Activated T-cell treated with anti-CD3 and anti-CD28 coated beads for 48 hours (primary cell): ENCODE measurements at regions not wholly inside any gene's neighbourhood (a gene's known extent, or its start where the extent isn't known, plus 50 kb on each side); places are given as distances from the start of the nearest gene placed in this dataset.
"Not testable (repeated sequence)": the region's sequence is repeated elsewhere in the genome, so short reads cannot be mapped to it uniquely, and the experiment has no call there.

ENCODE experiments used
- DNase-seq: peaks from one replicate; pipeline ENCODE4 v3.0.0-alpha.2; 2020; ENCODE audit warnings: low read depth

- no peak for DNase-seq
Observed at GRCh38 chr14:48575772-48576171, 900.4 kb upstream of the MDGA2 start.

DNA sequence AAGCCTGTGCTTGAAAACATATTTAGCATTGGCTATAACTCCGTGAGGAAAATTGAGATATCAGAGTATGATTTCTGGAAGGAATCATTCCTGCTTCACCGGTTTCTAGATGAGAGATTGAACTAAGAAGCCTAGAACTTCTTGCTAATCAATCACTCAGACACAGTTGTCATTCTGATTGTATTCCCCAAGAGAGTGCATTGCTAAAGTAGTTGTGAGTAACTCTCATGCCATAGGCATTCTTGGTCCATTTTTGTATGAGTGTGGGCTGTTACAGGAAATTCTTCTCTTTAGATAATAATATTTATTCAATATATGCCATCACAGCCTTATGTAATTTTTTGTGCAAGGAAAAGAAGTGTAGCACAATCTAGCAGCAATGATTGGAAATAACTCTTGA, 893.3 kb upstream of the MDGA2 start:
- no peak for DNase-seq

DNA sequence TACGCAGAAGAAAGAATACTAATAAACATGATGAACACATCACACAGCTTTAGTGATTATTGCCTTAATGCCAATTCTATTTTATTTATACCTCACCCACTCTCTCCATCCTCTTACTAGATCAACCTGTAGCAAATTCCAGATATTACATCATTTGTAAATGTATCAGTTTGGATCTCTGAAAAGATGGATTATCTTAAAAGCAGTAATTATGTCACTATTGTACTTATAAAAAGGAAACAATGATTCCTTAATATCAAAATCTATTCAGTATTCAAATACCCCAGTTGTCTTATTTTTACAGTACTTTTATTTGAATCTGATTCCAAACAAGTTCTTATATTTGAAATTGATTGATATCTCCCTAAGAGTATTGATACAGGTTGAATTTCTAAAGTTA, 892.8 kb upstream of the MDGA2 start:
- DNase-seq, result no peak

- no peak for DNase-seq
Observed at GRCh38 chr14:48563489-48563888, 888.1 kb upstream of the MDGA2 start.

DNA sequence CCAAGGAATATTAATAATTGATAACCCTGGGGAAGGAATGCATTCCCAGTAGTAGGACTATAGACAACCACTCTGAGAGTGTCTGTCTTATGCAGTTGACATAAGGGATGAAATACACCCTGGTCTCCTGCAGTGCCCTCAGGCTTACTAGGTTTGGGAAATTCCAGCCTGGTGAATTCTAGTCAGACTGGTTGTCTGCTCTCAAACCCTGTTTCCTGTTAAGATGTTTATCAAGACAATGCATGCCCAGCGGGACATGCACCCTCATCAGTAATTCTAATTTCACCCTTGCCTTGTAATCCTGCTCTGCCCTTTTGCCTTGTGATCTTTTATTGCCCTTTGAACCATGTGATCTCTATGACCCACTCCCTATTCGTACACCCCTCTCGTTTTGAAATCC, 886.0 kb upstream of the MDGA2 start:
- DNase-seq, result not testable (repeated sequence)

DNA sequence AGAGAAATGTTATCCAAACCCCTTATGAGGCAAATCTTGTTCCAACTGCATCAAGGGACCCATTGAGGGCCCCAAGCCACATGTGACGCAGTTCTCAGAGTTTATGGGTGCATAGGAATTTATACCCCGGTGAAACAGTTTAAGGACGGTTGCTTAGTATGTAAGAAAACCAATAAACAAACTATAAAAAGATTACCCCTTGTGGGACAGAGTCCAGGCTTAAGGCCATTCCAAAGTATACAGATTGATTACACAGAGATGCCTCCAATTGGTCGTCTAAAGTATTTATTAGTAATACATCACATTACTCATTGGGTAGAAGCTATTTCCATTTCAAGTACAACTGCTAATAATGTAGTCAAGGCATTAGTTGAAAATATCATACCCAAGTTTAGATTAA, 885.0 kb upstream of the MDGA2 start:
- DNase-seq, result no peak

DNA sequence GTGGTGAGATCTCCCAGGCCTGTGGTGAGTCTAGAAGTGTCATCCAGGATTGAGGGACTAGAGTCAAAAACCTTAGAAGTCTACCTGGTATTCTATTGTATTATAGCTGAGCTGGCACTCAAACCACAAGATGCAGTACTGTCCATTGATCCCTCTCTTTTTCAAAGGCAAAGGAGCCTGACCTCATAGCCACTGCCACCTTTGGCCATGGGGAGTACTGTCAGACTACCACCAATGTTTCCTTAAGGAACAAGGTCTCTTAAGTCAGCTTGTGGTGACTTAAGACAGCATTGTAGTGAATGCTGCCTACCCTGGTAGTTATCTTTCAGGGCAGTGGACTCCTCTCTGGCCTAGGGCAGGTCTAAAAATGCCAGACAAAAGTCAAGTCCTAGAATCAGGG, 878.0 kb upstream of the MDGA2 start:
- DNase-seq, result no peak

DNA sequence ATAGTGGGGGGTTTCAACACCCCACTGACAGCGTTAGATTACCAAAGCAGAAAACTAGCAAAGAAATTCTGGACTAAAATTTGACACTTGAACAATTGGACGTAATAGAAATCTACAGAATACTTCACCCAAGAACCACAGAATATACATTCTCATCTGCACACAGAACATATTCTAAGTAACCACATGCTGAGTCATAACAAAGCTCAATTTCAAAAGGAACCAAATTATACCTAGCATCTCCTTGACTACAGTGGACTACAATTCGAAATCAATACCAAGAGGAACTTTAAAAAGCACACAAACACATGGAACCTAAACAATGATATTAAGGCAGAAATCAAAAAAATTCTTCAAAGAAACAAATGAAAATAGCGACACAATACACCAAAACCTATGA, 871.6 kb upstream of the MDGA2 start:
- DNase-seq, result no peak

DNA sequence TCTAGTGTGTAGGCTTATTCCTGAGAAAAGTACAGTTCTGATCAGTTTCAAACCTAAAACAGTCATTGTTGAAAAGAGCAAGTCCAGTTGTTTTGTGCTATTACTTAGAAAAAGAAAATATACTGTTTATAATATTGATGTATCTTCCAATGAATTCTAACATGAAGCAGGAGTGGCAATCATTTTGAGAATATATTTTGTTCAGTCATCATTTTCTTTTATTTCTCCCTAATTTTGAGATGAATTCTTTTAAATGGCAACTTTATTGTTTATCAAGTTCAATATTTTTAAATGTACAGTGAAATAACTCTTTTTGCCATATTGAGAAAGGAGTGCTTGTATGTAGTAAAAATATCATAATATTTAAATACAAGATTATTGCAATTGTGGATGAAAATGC, 862.2 kb upstream of the MDGA2 start:
- no peak for DNase-seq

DNA sequence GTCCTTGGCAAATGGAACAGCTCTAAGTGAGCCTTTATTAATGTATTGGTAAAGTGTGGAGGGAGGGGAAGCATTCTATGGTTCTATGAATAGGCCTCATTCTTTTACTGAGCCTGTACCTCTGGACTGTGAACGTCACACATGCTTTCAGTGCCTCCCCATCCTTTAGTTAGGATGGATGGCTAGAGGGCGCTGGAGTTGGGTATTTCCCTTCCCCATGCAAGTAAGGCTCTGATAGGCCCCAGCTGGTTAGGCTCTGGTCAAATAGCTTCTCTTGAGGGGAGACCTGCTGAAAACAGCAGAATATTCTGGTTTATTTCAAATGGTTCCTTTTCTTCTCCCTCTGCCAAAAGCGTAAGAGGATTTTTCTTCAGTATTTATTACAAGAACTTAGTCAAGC, 860.9 kb upstream of the MDGA2 start:
- no peak for DNase-seq

- DNase-seq, result no peak
Observed at GRCh38 chr14:48527832-48528231, 852.4 kb upstream of the MDGA2 start.

GRCh38 chr14:48526307-48526706, 850.9 kb upstream of the MDGA2 start:
- no peak for DNase-seq

- DNase-seq, result no peak
Observed at GRCh38 chr14:48504921-48505320, 829.5 kb upstream of the MDGA2 start.

DNA sequence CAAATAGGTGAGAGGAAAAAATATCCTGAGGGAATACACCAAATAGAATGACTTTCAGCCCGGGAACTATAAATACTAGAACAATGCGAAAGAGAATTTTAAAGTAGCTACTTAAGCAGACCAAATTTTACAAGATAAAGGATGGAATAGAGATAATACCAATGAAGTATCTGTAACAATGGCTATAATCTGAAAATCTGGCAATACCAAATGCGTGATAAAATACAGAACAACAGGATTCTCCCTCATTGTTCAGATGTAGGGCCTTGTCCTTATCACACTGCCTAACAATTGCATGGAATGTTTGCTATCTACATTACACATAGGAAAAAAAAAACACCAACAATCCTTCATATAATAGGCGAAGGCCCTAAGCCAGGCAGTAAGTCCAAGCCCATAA, 815.4 kb upstream of the MDGA2 start:
- no peak for DNase-seq

DNA sequence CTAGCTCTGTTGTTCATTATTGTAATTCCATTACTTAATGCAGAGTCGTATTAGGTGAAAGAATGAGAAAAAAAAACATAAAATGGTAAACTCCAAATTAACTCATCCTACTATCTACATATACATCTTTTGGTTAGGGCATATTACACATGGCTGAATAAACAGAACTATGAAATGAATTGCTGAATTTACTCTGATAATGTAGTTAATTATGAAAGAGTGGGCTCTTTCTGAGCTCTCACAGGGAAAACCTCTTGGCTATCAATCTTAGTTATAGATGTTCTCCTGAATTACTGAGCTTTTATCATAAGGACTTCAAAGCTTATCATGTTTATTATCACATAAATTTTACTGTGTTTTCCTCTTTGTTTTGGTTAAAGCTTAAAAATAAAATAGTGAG, 798.5 kb upstream of the MDGA2 start:
- no peak for DNase-seq

DNA sequence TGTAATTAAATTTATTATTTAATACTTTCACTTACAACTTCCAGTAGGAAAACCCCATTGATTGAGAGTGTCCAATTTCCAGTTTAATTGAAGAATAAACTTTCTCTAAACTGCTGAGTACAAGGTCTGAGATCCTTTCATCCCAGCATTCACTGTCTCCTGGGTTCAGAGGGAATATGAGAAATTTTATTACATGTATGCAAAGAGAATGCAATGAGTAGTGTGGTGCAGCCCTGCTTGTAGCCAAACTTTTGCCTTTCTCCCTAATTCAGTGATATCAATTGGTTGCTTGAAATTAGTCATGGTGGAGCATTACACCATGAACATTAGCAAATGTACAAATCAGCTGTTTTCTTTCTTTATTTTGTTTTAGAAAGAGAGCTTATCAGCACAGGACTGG, 780.6 kb upstream of the MDGA2 start:
- no peak for DNase-seq

DNA sequence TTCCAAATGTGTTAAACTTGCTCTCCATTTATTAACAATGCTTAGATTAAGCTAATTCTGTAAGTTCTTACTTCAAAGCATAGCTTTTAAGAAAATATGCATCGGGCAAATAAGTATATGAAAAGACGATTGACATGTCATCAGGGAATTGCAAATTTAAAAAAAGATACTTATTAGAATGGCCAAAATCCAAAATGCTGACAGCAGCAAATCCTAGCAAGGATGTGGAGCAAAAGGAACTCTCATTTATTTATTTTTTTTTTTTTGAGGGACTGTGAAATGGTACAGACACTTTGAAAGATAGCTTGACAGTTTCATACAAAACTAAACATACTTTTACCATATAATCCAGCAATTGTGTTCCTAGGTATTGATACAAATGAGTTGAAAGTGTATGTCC, 779.5 kb upstream of the MDGA2 start:
- no peak for DNase-seq

- no peak for DNase-seq
Observed at GRCh38 chr14:48452437-48452995, 777.1 kb upstream of the MDGA2 start.

GRCh38 chr14:48435221-48435620, 759.8 kb upstream of the MDGA2 start:
- no peak for DNase-seq

DNA sequence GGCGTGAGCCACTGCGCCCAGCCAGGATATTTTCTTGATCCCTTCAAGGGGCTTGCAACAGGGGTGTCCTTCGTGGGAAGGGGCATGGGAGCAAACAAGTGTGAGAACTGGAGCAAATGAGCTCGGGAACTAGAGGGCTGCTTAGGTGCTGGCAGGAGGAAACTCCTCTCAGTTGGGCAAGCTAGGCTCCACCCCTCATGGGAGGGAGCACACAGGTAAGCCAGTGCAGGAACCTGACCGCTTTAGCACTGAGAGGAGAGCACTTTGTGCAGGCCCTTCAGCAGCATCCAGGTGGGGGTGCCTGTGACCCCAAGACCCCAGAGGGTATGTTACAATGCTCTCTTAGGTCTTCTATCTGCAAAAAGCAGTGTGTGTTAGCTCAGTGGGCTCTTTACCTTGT, 755.4 kb upstream of the MDGA2 start:
- no peak for DNase-seq

DNA sequence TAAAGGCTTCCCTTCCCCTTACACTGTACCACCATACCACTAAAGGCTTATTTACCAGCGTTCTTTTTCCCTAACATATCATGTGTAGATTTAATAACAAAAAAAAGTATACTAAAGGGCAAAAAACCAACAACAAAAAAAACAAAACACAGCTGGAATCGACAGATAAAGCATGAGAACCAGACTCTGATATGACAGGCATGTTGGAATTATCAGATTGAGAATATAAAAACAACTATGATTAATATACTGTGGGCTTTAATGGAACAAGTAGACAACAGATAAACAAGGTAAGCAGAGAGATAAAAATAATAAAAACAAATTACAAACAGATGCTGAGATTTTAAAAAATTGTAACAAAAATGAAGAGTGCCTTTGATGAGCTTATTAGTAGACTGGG, 754.1 kb upstream of the MDGA2 start:
- no peak for DNase-seq

- no peak for DNase-seq
Observed at GRCh38 chr14:48417715-48418500, 742.5 kb upstream of the MDGA2 start.

GRCh38 chr14:48401321-48401720, 725.9 kb upstream of the MDGA2 start:
- no peak for DNase-seq

DNA sequence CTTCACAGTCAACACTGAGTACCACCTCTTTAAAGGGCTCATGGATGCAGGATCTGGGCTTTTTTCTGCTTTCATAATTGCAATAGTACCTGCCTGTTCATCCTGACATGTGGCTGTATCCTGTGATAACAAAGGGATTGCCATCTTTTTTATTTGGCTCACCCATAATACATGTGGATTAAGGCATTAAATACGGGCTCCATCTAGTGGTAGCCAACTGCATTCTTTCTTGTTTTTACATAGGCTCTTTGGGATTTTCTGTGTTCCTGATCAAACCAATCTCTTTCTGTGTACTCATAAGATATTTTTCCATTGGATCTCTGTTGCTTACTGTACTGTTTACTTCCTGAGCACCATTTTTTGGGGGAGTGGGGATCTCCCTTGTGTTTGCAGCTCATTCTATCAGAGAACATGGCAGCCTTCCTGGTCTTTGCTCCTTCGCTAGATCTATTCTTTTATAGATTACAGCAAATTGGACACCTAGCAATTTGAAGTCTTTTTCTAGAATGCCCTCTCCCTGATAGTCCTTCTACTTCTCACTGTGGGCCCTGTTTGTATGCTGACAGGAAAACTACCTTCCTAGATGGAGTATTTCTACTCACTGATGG, 723.4 kb upstream of the MDGA2 start:
- DNase-seq, result no peak
